ENCODE measurements at regions not wholly inside any gene's neighbourhood (a gene's known extent, or its start where the extent isn't known, plus 50 kb on each side); places are given as distances from the start of the nearest gene placed in this dataset.

DNA sequence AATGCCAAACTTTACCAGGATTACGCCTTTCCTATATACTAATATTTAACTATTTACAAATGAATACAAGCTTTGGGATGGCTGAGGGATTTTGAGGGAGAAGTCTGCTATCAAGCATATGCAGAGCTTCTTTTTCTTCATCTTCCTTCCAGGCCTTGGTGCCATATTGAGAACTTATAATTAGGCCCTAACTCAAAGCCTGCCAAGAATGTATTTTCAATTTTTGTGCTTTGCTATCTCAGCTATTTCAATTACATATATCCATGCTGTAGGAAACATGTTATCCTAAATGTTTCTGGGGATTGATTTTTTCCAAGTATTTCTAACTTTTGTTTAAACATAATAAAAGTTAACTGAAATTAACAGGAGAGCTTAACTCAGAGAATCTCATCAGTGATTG lies 425.0 kb upstream of the GRM7 start:
- intact Hi-C loops (cut with DNase I; ENCODE audit: low total_unique reads): no loop called here
- Histone ChIP-seq H3K4me3 (no peak overlapping the region), H3K36me3 (no peaks in the 10 kb centered on the region), H3K4me1 (no peaks in the 10 kb centered on the region), H3K27ac (no peak overlapping the region), H3K27me3 (no peaks in the 10 kb centered on the region), H3K9me3 (no peaks in the 10 kb centered on the region)
- WGBS, 5 donors: 78 to 87% (median 84%) methylated on average over 1 of the region's 1 CpG
- no peak for DNase-seq
- TF ChIP-seq POLR2AphosphoS5 (IDR thresholded peaks at IDR 0.05) (no peak), EP300 (IDR thresholded peaks at IDR 0.05) (no peak), POLR2A (IDR thresholded peaks at IDR 0.05) (no peak)
- TF ChIP-seq, protein P1, sequence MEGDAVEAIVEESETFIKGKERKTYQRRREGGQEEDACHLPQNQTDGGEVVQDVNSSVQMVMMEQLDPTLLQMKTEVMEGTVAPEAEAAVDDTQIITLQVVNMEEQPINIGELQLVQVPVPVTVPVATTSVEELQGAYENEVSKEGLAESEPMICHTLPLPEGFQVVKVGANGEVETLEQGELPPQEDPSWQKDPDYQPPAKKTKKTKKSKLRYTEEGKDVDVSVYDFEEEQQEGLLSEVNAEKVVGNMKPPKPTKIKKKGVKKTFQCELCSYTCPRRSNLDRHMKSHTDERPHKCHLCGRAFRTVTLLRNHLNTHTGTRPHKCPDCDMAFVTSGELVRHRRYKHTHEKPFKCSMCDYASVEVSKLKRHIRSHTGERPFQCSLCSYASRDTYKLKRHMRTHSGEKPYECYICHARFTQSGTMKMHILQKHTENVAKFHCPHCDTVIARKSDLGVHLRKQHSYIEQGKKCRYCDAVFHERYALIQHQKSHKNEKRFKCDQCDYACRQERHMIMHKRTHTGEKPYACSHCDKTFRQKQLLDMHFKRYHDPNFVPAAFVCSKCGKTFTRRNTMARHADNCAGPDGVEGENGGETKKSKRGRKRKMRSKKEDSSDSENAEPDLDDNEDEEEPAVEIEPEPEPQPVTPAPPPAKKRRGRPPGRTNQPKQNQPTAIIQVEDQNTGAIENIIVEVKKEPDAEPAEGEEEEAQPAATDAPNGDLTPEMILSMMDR (IDR thresholded peaks at IDR 0.05): no peak

DNA sequence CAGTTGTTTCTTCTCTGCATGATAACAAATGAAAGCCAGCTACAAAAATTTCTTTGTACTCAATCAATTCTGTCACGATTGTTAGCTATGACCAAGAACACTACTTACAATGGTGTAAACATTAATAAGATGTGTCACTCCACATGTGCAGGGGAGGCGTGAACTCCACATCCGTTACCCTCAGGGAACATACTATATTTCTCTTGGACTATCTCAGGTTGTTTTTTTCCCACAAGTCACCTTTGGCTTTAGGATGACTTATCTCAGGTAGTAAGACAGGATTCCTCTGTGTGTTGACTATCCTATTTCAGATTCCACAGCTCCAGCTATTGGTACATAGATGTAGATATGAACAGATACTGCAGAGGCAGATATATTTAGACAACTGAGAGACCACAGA lies 423.3 kb upstream of the GRM7 start:
- H3K27ac ChIP-seq: no peak overlapping the region
- H3K36me3 ChIP-seq: no peaks in the 10 kb centered on the region
- H3K27me3 ChIP-seq: no peaks in the 10 kb centered on the region
- WGBS, 5 donors: 45 to 78% (median 61%) methylated on average over 3 of the region's 3 CpGs
- DNase-seq: no peak
- TF ChIP-seq POLR2A (IDR thresholded peaks at IDR 0.05) (no peak), POLR2AphosphoS5 (IDR thresholded peaks at IDR 0.05) (no peak), EP300 (IDR thresholded peaks at IDR 0.05) (no peak)
- TF ChIP-seq, protein P1 (IDR thresholded peaks at IDR 0.05): no peak
- intact Hi-C loops (cut with DNase I; ENCODE audit: low total_unique reads): no loop called here
- no peak overlapping the region for H3K4me3 ChIP-seq
- H3K4me1 ChIP-seq: no peaks in the 10 kb centered on the region
- no peaks in the 10 kb centered on the region for H3K9me3 ChIP-seq

DNA sequence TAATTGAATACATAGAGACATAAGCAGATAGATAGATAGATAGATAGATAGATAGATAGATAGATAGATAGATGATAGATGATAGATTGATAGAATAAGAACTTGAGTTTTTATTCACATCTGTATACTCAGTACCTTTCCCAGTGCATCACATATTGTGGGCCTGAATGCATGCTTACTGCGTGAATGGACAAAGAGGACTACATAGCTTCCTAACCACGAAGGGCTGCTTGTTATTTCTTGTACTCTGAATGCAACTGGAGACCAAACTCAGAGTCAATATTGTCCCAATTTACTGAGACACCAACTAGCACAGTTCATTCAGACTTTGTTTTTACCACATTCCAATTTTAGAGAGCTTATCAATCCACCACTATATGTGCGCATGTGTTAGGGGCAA lies 422.9 kb upstream of the GRM7 start:
- TF ChIP-seq, protein P1 (IDR thresholded peaks at IDR 0.05): no peak
- TF ChIP-seq POLR2A (IDR thresholded peaks at IDR 0.05) (no peak), EP300 (IDR thresholded peaks at IDR 0.05) (no peak), POLR2AphosphoS5 (IDR thresholded peaks at IDR 0.05) (no peak)
- intact Hi-C loops (cut with DNase I; ENCODE audit: low total_unique reads): no loop called here
- Histone ChIP-seq H3K9me3 (no peaks in the 10 kb centered on the region), H3K4me3 (no peak overlapping the region), H3K4me1 (no peaks in the 10 kb centered on the region), H3K36me3 (no peaks in the 10 kb centered on the region), H3K27ac (no peak overlapping the region), H3K27me3 (no peaks in the 10 kb centered on the region)
- DNase-seq: no peak
- 57 to 78% (median 63%) methylated on average over 3 of the region's 3 CpGs for WGBS, 5 donors

DNA sequence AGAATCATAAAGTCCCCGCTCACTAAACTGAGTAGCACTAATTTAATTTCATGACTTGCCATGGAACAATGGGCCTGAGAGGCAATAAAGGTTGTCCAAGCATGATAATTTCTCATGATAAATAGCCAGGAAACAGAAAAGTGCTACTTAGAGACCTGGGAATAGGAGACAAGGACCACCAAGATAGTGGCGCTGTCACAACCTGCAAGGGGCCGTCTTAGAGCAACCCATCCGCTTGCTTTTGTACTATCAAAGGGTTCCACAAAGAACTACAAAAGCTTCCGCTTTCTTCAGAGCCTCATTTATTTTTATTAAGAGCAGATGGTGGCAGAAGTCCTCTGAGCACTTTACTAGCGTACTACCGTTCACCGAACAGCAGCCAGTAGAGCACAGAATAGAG lies 421.7 kb upstream of the GRM7 start:
- Histone ChIP-seq H3K4me3 (no peak overlapping the region), H3K36me3 (no peaks in the 10 kb centered on the region), H3K4me1 (no peaks in the 10 kb centered on the region), H3K27me3 (no peaks in the 10 kb centered on the region), H3K9me3 (no peaks in the 10 kb centered on the region), H3K27ac (no peak overlapping the region)
- 89 to 96% (median 93%) methylated on average over 8 of the region's 8 CpGs for WGBS, 5 donors
- TF ChIP-seq POLR2AphosphoS5 (IDR thresholded peaks at IDR 0.05) (no peak), EP300 (IDR thresholded peaks at IDR 0.05) (no peak), POLR2A (IDR thresholded peaks at IDR 0.05) (no peak)
- TF ChIP-seq, protein P1 (IDR thresholded peaks at IDR 0.05): no peak
- intact Hi-C loops (cut with DNase I; ENCODE audit: low total_unique reads): no loop called here
- DNase-seq: no peak

Data from stomach (tissue), 8 donors.